Stimulated activated CD4-positive, alpha-beta T cell treated with anti-CD3 and anti-CD28 coated beads, Interleukin-4, amount 100 ng/mL, for 48 hours (primary cell): ENCODE measurements at regions not wholly inside any gene's neighbourhood (a gene's known extent, or its start where the extent isn't known, plus 50 kb on each side); places are given as distances from the start of the nearest gene placed in this dataset.
"Not testable (repeated sequence)": the region's sequence is repeated elsewhere in the genome, so short reads cannot be mapped to it uniquely, and the experiment has no call there.

Experiments used
- DNase-seq, 2 donors: peaks; one replicate each; pipeline ENCODE4 v3.0.0-alpha.2; 2020; ENCODE audit warnings: low read depth in 2 of 2

DNA sequence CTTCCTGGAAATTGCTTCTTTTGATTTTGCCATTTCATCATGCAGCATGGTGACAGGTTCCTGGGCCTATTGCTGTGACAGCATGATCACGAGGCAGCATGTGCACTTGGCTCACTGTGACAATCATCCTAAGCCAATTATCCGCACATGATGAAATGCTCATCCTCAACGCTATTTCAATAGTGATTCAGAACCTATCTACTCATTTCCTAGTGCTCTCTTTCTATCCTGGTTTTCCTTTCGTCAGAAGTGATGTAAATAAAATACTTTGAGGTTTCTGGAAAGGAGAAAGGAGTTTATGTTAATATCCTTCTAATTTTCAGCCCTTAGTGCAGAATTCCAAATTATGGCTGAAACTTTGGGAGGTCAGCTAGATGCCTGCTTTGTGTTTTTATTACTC is 110.6 kb upstream of the ADAMTS5 start:
- DNase-seq, result no peak

- no peak for DNase-seq
Observed at GRCh38 chr21:27076025-27076424, 109.1 kb upstream of the ADAMTS5 start.

DNA sequence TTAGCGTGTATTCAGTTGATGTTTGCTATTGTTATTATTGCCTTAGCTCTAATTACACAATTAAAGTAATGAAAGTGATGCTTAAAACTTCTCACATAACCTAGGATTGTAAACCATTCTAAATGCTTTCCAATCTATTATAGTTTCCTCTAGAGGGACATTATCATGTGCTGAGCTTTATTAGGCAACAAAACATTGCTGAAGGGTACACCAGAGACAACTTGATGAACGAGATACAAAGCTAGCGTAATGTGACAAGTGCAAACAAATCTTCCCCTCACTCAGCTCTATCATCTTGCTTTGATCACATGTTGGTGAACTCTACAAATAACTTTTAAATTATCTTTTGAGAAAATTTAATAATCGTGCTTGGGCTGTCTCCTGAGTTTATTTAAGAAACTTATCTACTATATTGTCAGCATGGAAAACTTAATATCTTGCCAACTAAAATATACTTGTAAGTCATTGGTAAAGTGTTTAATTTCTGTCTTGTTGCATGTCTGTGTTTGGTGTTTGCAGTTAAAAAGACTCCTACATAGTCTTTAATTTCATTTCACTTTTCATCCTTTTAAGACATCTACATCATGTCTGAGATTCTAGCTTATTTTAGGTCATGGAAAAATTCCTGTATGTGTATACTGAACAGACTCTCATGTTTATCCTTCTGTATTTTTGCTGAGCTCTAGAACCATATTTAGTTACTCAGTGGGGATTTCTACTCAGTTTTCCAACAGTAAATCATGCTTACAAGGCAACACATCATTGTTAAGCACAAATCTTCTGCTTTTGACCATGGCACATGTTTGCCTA is 104.2 kb upstream of the ADAMTS5 start:
- no peak for DNase-seq

DNA sequence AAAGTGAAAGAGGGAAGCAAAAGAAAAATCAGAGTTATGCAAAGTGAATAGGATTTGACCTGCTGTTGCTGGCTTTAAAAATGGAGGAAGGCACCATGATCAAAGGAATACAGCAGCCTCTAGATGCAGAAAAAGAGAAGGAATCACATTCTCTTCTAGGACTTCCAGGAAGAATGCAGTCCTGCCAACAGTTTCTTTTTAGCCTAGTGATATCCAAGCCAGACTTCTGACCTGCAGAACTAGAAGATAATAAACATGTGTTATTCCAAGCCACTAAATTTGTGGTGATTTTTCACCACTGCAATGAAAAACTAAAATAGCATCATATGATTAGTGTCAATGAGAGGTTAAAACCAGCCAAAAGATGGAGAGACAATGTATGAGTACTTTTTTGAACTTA is 101.9 kb upstream of the ADAMTS5 start:
- DNase-seq, result no peak

GRCh38 chr21:27067226-27067625 is 100.3 kb upstream of the ADAMTS5 start:
- no peak for DNase-seq

- DNase-seq, result no peak
Observed at GRCh38 chr21:27062443-27062842, 95.6 kb upstream of the ADAMTS5 start.

GRCh38 chr21:27061770-27062169 is 94.9 kb upstream of the ADAMTS5 start:
- DNase-seq, result no peak

- no peak for DNase-seq
Observed at GRCh38 chr21:27060190-27060589, 93.3 kb upstream of the ADAMTS5 start.

GRCh38 chr21:27058673-27059605 is 92.1 kb upstream of the ADAMTS5 start:
- no peak for DNase-seq

DNA sequence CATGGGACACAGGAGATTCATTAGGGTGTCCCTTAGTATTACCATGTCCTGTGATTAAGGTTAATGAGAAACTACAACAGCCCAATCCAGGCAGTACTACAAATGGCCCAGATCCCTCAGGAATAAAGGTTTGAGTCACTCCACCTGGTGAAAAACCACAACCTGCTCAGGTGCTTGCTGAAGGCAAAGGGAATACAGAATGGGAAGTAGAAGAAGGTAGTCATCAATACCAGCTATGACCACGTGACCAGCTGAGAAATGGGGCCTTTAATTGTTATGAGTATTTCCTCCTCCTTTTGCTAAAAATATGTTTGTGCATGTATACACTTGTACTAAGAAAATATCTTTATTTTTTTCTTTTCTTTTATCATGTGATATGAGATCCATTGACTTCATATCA is 91.1 kb upstream of the ADAMTS5 start:
- DNase-seq, result no peak

DNA sequence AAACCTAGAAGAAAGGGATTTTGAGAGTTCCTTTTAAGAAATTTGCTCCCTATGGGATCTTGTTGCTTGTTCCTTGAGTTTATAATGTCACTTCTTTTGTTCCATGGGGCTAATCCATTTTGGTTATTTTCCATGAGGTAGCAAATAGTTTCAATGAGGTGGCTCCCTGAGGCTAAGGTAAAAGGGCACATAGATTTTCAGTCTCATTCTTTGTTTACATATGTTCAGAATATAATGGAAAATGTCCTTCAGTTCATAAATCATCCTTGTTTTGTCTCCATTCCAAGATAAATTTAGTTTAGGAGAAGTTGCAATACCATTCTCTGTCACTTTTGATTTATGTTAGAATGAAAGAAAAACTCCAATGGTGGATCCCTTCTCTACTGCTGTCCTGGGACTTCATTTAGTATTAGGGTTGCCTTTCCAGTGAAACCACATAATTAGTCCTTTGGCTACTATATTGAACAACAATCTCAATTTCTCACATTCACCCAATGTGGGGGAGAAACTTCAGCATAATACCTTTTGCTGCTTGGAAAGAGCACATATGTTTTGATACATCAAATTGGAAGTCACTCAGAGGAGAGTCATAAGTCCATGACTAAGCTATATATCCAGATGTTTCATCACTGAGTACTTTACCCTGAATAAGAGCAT is 80.9 kb upstream of the ADAMTS5 start:
- no peak for DNase-seq

DNA sequence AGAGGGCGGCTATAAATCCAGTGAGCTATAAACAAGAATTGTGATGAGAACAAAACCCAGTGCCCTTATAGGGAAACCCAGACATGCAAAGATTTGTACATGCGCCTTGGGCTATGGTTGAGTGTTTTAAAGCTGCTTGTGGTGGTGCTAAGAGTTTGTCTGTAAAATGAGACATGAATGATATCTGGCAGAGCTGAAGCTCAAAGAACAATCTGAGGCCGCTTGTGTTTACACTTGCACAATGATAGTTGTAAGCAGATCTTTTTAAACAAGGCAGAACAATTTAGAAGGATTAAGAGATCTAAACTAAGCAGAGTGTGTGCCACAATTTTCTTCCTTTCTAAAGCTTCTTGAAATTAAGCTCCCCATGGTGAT is 80.4 kb upstream of the ADAMTS5 start:
- DNase-seq, result no peak

GRCh38 chr21:27045281-27045985 is 78.5 kb upstream of the ADAMTS5 start:
- no peak for DNase-seq

DNA sequence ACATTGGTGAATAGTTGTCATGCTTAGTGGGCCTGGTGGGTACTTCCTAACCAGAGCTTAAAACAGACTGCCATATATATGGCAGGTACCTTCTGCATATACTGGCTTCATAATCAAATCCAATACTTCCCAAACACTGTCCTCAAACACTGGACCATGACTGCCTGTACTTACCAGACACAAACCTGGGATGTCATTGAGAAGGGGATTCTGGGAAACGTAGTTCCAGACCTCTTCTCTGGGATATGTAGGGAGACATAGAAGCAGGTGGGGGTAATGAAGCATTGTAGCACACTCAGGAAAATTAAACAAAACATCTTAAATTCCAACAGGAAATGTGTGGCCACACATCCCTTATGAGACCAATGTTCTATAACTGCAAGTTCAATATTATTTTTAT is 76.5 kb upstream of the ADAMTS5 start:
- DNase-seq, result no peak

GRCh38 chr21:27040738-27041469 is 74.0 kb upstream of the ADAMTS5 start:
- DNase-seq, result no peak

DNA sequence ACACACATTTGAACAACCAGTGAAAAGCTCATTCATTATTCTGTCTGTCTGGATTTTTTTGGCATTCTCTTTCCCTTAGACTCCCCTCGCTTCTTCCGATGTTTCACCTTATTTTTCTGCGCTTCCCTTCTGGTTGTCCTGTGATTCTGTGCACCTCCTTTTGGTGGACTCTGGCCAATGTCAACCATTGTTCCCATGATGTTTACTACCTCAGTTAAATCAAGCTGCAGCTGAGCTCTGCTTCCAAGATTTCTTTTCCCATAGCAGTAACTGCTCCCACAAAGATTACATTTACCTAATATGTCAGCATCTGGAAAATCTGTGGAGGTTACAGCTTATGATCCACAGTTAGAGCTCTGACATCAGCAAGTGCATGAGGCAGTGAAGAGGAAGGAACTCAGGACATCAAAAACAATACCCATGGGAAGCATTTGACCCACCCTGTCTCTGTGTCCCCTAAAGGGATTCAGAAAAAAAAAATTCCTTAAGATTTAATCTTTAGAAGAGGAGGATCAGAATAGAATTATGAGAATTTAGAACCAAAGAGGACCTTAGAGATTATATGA is 69.9 kb upstream of the ADAMTS5 start:
- no peak for DNase-seq

DNA sequence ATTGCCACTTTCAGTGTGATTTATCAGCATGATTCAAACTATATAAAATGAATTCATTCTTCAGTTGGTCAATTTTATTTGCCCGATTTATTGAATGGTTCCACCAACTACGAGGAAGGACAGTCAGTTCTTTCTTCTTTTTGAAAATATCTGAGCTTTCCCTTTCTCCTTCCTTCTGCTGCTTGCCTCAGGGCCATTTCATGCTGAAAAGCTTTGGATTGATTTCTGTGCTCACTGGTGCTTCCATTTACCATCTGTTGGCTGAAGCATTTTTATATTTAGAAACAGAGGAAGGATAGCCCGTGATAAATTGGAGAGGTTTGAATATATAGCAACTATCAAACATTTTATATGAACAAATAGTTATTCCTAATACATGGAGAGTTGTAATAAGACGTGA is 68.9 kb upstream of the ADAMTS5 start:
- DNase-seq, result no peak

DNA sequence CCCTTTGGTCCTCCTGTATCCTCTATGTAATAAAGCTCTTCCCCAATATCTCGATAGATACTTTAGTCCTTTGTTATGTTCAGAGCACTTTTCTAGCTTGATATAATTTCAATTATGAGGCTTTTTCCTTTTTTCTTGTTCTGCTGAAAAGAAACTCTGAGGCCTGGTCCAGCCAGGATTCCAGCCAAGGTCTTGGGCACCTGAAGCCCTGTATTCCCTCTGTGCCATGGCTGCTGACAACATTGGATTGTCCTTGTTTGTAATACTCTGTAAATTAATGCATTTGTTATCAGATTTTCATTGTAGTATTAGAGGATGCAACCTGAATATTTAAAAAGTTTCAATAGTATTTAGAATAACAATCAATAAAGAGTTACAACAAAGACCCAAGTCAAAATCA is 67.9 kb upstream of the ADAMTS5 start:
- no peak for DNase-seq

- DNase-seq, result no peak
Observed at GRCh38 chr21:27033471-27033870, 66.6 kb upstream of the ADAMTS5 start.

- DNase-seq, result no peak
Observed at GRCh38 chr21:27026501-27026900, 59.6 kb upstream of the ADAMTS5 start.

- not testable (repeated sequence) for DNase-seq
Observed at GRCh38 chr21:27025708-27026107, 58.8 kb upstream of the ADAMTS5 start.
